SK-N-SH (cell line): ENCODE measurements at regions not wholly inside any gene's neighbourhood (a gene's known extent, or its start where the extent isn't known, plus 50 kb on each side); places are given as distances from the start of the nearest gene placed in this dataset.

Source experiments
- CTCF ChIA-PET: fragments of 300-600, 350-600 bp; formaldehyde crosslinking; extraction: SDS; loops from one replicate; lab custom pipeline; 2021; lab: Yijun Ruan, JAX
- POLR2A ChIA-PET: fragments of 350-600 bp; sonication (Branson Sonifier 250); formaldehyde crosslinking; extraction: SDS; loops from one replicate; lab custom pipeline; 2020; ENCODE audit warnings: antibody characterized with exemption, inconsistent platforms; lab: Yijun Ruan, JAX
- DNase-seq: peaks from one replicate; pipeline ENCODE4 v3.0.0; 2012
- H2AFZ ChIP-seq: fragments of 200-600 bp; sonication (generic); 2 replicates; pipeline ENCODE4 v1.8.1; 2016; ENCODE audit warnings: antibody characterized with exemption, mild to moderate bottlenecking, low read depth
- H3F3A ChIP-seq: fragments of 200-600 bp; sonication (generic); replicated peaks from 2 replicates; pipeline ENCODE3; 2016; ENCODE audit warnings: antibody characterized with exemption, mild to moderate bottlenecking; ENCODE audit not compliant: insufficient read depth
- H3K27ac ChIP-seq, 2 experiments: fragments of 200-500 bp in 1 of 2; fragments of 200-600 bp in 1 of 2; sonication (Bioruptor generic) in 1 of 2; sonication (generic), shearing (Covaris generic) in 1 of 2; 2 replicates each; pipeline versions ENCODE4 v1.5.1 to v1.6.1; 2014 to 2016; ENCODE audit warnings: low read depth in 2 of 2, inconsistent platforms in 1 of 2, low read length in 1 of 2, mild to moderate bottlenecking in 1 of 2, mixed read lengths in 1 of 2
- H3K27me3 ChIP-seq: fragments of 200-600 bp; sonication (generic), shearing (Covaris generic); 2 replicates; pipeline ENCODE4 v1.6.1; 2016; ENCODE audit warnings: mixed run types; ENCODE audit not compliant: insufficient read depth
- H3K36me3 ChIP-seq, 2 experiments: fragments of 200-500 bp in 1 of 2; fragments of 200-600 bp in 1 of 2; sonication (Bioruptor generic) in 1 of 2; sonication (generic) in 1 of 2; replicated peaks in 1 of 2; 2 replicates each; pipeline versions ENCODE3 to v1.5.1; 2014 to 2016; ENCODE audit warnings: low read length in 1 of 2, mild to moderate bottlenecking in 1 of 2; ENCODE audit not compliant: insufficient read depth in 2 of 2, control insufficient read depth in 1 of 2
- H3K4me1 ChIP-seq, 2 experiments: fragments of 200-500 bp in 1 of 2; fragments of 200-600 bp in 1 of 2; sonication (Bioruptor generic) in 1 of 2; sonication (generic), shearing (Covaris generic) in 1 of 2; 2 replicates each; pipeline versions ENCODE4 v1.5.1 to v1.6.1; 2014 to 2016; ENCODE audit warnings: low read depth in 1 of 2, low read length in 1 of 2, mixed run types in 1 of 2; ENCODE audit not compliant: insufficient read depth in 2 of 2, control insufficient read depth in 1 of 2
- H3K4me2 ChIP-seq: fragments of 200-600 bp; sonication (generic), shearing (Covaris generic); 2 replicates; pipeline ENCODE4 v1.6.1; 2017; ENCODE audit warnings: mixed run types
- H3K4me3 ChIP-seq, 2 experiments: fragments of 200-500 bp in 1 of 2; fragments of 200-600 bp in 1 of 2; sonication (Bioruptor generic) in 1 of 2; sonication (generic), shearing (Covaris generic) in 1 of 2; 2 replicates each; pipeline versions ENCODE4 v1.5.1 to v1.8.1; 2014 to 2016; ENCODE audit warnings: low read depth in 2 of 2, inconsistent platforms in 1 of 2, low read length in 1 of 2, mild to moderate bottlenecking in 1 of 2, mixed read lengths in 1 of 2, moderate library complexity in 1 of 2
- H3K79me2 ChIP-seq: fragments of 200-600 bp; sonication (generic); 2 replicates; pipeline ENCODE4 v1.8.1; 2017; ENCODE audit warnings: mild to moderate bottlenecking; ENCODE audit not compliant: insufficient read depth
- H3K9ac ChIP-seq: fragments of 200-600 bp; sonication (generic); 2 replicates; pipeline ENCODE4 v1.6.1; 2017; ENCODE audit warnings: mixed run types
- H3K9me2 ChIP-seq: fragments of 200-600 bp; sonication (generic); 2 replicates; pipeline ENCODE4 v1.6.1; 2017; ENCODE audit warnings: mixed run types
- H3K9me3 ChIP-seq: fragments of 200-600 bp; sonication (generic); 2 replicates; pipeline ENCODE4 v1.6.1; 2017; ENCODE audit warnings: mixed run types, mild to moderate bottlenecking, moderate library complexity
- H4K20me1 ChIP-seq: fragments of 200-600 bp; sonication (generic); 2 replicates; pipeline ENCODE4 v1.6.1; 2017; ENCODE audit warnings: mild to moderate bottlenecking, mixed run types; ENCODE audit not compliant: insufficient read depth
- ELF1 ChIP-seq: IDR thresholded peaks from 2 replicates; pipeline ENCODE4 v1.4.0; 2012
- EZH2phosphoT487 ChIP-seq: fragments of 200-600 bp; sonication (generic); IDR thresholded peaks from 2 replicates; pipeline ENCODE4 v1.6.1; 2017; ENCODE audit warnings: low read depth, mixed run types, mild to moderate bottlenecking, antibody characterized with exemption, moderate library complexity, borderline replicate concordance
- FOSL2 ChIP-seq: IDR thresholded peaks from 2 replicates; pipeline ENCODE4 v1.4.0; 2012; ENCODE audit warnings: low read depth, mild to moderate bottlenecking, moderate library complexity, borderline replicate concordance
- FOXM1 ChIP-seq: IDR thresholded peaks from 2 replicates; pipeline ENCODE4 v1.4.0; 2012; ENCODE audit warnings: low read depth, mild to moderate bottlenecking
- NRF1 ChIP-seq: IDR thresholded peaks from 2 replicates; pipeline ENCODE4 v1.6.1; 2012; ENCODE audit warnings: low read depth, mild to moderate bottlenecking, low read length
- POLR2AphosphoS5 ChIP-seq: IDR thresholded peaks from 2 replicates; pipeline ENCODE4 v1.6.1; 2012; ENCODE audit warnings: low read depth, low read length
- RCOR1 ChIP-seq: fragments of 150-350 bp; IDR thresholded peaks from 2 replicates; pipeline ENCODE4 v1.6.1; 2017; ENCODE audit warnings: antibody characterized with exemption, low read length
- RFX5 ChIP-seq: IDR thresholded peaks from 2 replicates; pipeline ENCODE4 v1.6.1; 2012; ENCODE audit warnings: mild to moderate bottlenecking, improper control_type of control experiment, low read length
- RXRA ChIP-seq: IDR thresholded peaks from 2 replicates; pipeline ENCODE4 v1.4.0; 2012; ENCODE audit warnings: low read depth, mild to moderate bottlenecking, borderline replicate concordance
- WGBS: methylation state at CpG from one replicate; pipeline ENCODE4 v1.1.6; 2017; ENCODE audit warnings: low lambda C conversion rate; 5-methylcytosine and 5-hydroxymethylcytosine counted together
- TF ChIP-seq, protein P1 (sequence below): fragments of 200-600 bp; sonication (generic); IDR thresholded peaks from 2 replicates; pipeline ENCODE4 v1.6.1; 2017; ENCODE audit warnings: antibody characterized with exemption, mild to moderate bottlenecking, moderate library complexity
- TF ChIP-seq, protein P2 (sequence below): fragments of 150-350 bp; IDR thresholded peaks from 2 replicates; pipeline ENCODE4 v1.6.1; 2017; ENCODE audit warnings: antibody characterized with exemption, low read length, low read depth, borderline replicate concordance
- TF ChIP-seq, protein P3 (sequence below): IDR thresholded peaks from 2 replicates; pipeline ENCODE4 v1.6.1; 2012; ENCODE audit warnings: mild to moderate bottlenecking, low read depth, low read length, moderate library complexity

DNA sequence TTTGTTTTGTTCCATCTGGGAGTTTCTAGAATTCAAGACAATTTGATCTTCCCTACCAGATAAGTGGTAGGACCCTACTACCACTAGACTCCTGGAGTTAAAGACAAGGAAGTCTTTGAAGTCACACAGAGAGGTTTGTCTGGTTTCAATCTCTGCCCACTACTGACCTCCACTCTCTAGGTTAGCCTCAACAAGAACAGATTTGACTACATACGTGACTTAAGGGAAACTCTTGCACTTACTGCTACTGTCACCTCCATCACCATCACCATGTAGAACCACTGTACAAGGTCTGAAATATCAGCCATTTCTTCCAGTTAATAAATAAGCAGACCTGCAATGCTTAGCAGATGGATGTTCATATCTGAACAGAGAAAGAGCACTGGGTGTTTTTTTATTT is 148.3 kb upstream of the ARHGEF26 start:
- H3K9me2 ChIP-seq: no peaks in the 10 kb centered on the region
- H3K9ac ChIP-seq: no peak overlapping the region
- no peaks in the 10 kb centered on the region for H3K9me3 ChIP-seq
- H3K36me3 ChIP-seq: no peaks in the 10 kb centered on the region
- H2AFZ ChIP-seq: no peak overlapping the region
- 40% methylated on average over 1 of the region's 1 CpG for WGBS
- H3K4me3 ChIP-seq: no peak overlapping the region
- no peaks in the 10 kb centered on the region for H4K20me1 ChIP-seq
- no peak overlapping the region for H3K4me2 ChIP-seq
- no peak overlapping the region for H3K27ac ChIP-seq
- H3K27me3 ChIP-seq: no peaks in the 10 kb centered on the region
- TF ChIP-seq, protein P1, sequence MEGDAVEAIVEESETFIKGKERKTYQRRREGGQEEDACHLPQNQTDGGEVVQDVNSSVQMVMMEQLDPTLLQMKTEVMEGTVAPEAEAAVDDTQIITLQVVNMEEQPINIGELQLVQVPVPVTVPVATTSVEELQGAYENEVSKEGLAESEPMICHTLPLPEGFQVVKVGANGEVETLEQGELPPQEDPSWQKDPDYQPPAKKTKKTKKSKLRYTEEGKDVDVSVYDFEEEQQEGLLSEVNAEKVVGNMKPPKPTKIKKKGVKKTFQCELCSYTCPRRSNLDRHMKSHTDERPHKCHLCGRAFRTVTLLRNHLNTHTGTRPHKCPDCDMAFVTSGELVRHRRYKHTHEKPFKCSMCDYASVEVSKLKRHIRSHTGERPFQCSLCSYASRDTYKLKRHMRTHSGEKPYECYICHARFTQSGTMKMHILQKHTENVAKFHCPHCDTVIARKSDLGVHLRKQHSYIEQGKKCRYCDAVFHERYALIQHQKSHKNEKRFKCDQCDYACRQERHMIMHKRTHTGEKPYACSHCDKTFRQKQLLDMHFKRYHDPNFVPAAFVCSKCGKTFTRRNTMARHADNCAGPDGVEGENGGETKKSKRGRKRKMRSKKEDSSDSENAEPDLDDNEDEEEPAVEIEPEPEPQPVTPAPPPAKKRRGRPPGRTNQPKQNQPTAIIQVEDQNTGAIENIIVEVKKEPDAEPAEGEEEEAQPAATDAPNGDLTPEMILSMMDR: no peak
- TF ChIP-seq NRF1 (no peak), POLR2AphosphoS5 (no peak), RFX5 (no peak), RXRA (no peak), RCOR1 (no peak), ELF1 (no peak), EZH2phosphoT487 (no peak), FOXM1 (no peak), FOSL2 (no peak)
- TF ChIP-seq, protein P2, sequence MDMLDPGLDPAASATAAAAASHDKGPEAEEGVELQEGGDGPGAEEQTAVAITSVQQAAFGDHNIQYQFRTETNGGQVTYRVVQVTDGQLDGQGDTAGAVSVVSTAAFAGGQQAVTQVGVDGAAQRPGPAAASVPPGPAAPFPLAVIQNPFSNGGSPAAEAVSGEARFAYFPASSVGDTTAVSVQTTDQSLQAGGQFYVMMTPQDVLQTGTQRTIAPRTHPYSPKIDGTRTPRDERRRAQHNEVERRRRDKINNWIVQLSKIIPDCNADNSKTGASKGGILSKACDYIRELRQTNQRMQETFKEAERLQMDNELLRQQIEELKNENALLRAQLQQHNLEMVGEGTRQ: no peak
- TF ChIP-seq, protein P3, sequence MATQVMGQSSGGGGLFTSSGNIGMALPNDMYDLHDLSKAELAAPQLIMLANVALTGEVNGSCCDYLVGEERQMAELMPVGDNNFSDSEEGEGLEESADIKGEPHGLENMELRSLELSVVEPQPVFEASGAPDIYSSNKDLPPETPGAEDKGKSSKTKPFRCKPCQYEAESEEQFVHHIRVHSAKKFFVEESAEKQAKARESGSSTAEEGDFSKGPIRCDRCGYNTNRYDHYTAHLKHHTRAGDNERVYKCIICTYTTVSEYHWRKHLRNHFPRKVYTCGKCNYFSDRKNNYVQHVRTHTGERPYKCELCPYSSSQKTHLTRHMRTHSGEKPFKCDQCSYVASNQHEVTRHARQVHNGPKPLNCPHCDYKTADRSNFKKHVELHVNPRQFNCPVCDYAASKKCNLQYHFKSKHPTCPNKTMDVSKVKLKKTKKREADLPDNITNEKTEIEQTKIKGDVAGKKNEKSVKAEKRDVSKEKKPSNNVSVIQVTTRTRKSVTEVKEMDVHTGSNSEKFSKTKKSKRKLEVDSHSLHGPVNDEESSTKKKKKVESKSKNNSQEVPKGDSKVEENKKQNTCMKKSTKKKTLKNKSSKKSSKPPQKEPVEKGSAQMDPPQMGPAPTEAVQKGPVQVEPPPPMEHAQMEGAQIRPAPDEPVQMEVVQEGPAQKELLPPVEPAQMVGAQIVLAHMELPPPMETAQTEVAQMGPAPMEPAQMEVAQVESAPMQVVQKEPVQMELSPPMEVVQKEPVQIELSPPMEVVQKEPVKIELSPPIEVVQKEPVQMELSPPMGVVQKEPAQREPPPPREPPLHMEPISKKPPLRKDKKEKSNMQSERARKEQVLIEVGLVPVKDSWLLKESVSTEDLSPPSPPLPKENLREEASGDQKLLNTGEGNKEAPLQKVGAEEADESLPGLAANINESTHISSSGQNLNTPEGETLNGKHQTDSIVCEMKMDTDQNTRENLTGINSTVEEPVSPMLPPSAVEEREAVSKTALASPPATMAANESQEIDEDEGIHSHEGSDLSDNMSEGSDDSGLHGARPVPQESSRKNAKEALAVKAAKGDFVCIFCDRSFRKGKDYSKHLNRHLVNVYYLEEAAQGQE: no peak
- CTCF ChIA-PET: no interaction called here
- no peak for DNase-seq
- no peaks in the 10 kb centered on the region; a peak in 1 of 4 replicates for H3K4me1 ChIP-seq
- POLR2A ChIA-PET: no interaction called here
- no peaks in the 10 kb centered on the region for H3F3A ChIP-seq
- H3K79me2 ChIP-seq: no peaks in the 10 kb centered on the region
